Posterior cingulate gyrus (tissue), 11 donors: ENCODE measurements at regions not wholly inside any gene's neighbourhood (a gene's known extent, or its start where the extent isn't known, plus 50 kb on each side); places are given as distances from the start of the nearest gene placed in this dataset.
A peak's percentile ranks its signal among the peaks of the same experiment; 100 is the strongest.

ENCODE experiments used
- DNase-seq, 10 donors: peaks; one replicate each; pipeline versions ENCODE4 v3.0.0 to v3.0.0-alpha.2; 2020 to 2021; ENCODE audit warnings: mixed read lengths in 3 of 10
- intact Hi-C: fragments of 100-400 bp; cut with DNase I; formaldehyde crosslinking; loops from one replicate; pipeline ENCODE4 v1.15.1; 2023

- DNase-seq = no peak
- intact Hi-C loops = no loop called here
Measured at GRCh38 chr2:103264058-103264768, 502.4 kb downstream of the TMEM182 start.

- intact Hi-C loops = no loop called here
- DNase-seq = no peak
Measured at GRCh38 chr2:103265521-103265920, 503.7 kb downstream of the TMEM182 start.

- intact Hi-C loops = no loop called here
- no peak for DNase-seq
Measured at GRCh38 chr2:103268841-103269498, 507.1 kb downstream of the TMEM182 start.

GRCh38 chr2:103276869-103277268 lies 515.0 kb downstream of the TMEM182 start:
- DNase-seq = no peak
- intact Hi-C loops = no loop called here

- no peak for DNase-seq
- intact Hi-C loops = no loop called here
Measured at GRCh38 chr2:103284750-103285149, 522.9 kb downstream of the TMEM182 start.

- intact Hi-C loops = no loop called here
- DNase-seq = no peak
Measured at GRCh38 chr2:103285354-103285753, 523.5 kb downstream of the TMEM182 start.

GRCh38 chr2:103287746-103288145 lies 525.9 kb downstream of the TMEM182 start:
- intact Hi-C loops = no loop called here
- DNase-seq = no peak

GRCh38 chr2:103288696-103289095 lies 526.9 kb downstream of the TMEM182 start:
- no peak for DNase-seq
- intact Hi-C loops = no loop called here

GRCh38 chr2:103289105-103289725 lies 527.4 kb downstream of the TMEM182 start:
- no peak for DNase-seq
- intact Hi-C loops = no loop called here

GRCh38 chr2:103292573-103292972 lies 530.7 kb downstream of the TMEM182 start:
- DNase-seq = no peak
- intact Hi-C loops = no loop called here

GRCh38 chr2:103293067-103293741 lies 531.4 kb downstream of the TMEM182 start:
- DNase-seq = no peak
- intact Hi-C loops = no loop called here

- no peak for DNase-seq
- intact Hi-C loops = no loop called here
Measured at GRCh38 chr2:103293742-103294077, 531.9 kb downstream of the TMEM182 start.

- intact Hi-C loops = no loop called here
- no peak for DNase-seq
Measured at GRCh38 chr2:103294420-103294819, 532.6 kb downstream of the TMEM182 start.

- intact Hi-C loops = no loop called here
- DNase-seq = no peak
Measured at GRCh38 chr2:103295591-103295990, 533.8 kb downstream of the TMEM182 start.

- no peak for DNase-seq
Measured at GRCh38 chr2:103324671-103325070, 562.8 kb downstream of the TMEM182 start.

GRCh38 chr2:103327386-103327785 lies 565.6 kb downstream of the TMEM182 start:
- DNase-seq = no peak
- intact Hi-C loops = no loop called here

More at GRCh38 chr2:103324671-103325070, 562.8 kb downstream of the TMEM182 start:
- intact Hi-C loops = no loop called here

- intact Hi-C loops = no loop called here
- no peak for DNase-seq
Measured at GRCh38 chr2:103327966-103328365, 566.1 kb downstream of the TMEM182 start.

- DNase-seq = no peak
- intact Hi-C loops = no loop called here
Measured at GRCh38 chr2:103335403-103335802, 573.6 kb downstream of the TMEM182 start.

- intact Hi-C loops = no loop called here
- DNase-seq = no peak
Measured at GRCh38 chr2:103338819-103339218, 577.0 kb downstream of the TMEM182 start.

- intact Hi-C loops = no loop called here
- no peak for DNase-seq
Measured at GRCh38 chr2:103346780-103347179, 584.9 kb downstream of the TMEM182 start.

- peak in 2 of 10 donors; percentile 12 to 74 for DNase-seq
- intact Hi-C loops = no loop called here
Measured at GRCh38 chr2:103353774-103354173, 591.9 kb downstream of the TMEM182 start.
